Right atrium auricular region (tissue), 2 donors: ENCODE measurements at regions not wholly inside any gene's neighbourhood (a gene's known extent, or its start where the extent isn't known, plus 50 kb on each side); places are given as distances from the start of the nearest gene placed in this dataset.

ENCODE experiments used
- DNase-seq: peaks from one replicate; pipeline ENCODE4 v3.0.0-alpha.2; 2019; ENCODE audit warnings: low spot score
- H3K27ac ChIP-seq, 2 donors: fragments of 200-600 bp; sonication (generic); 1 replicate in 1 of 2; 2 replicates in 1 of 2; pipeline ENCODE4 v1.5.1; 2016 to 2019
- H3K27me3 ChIP-seq, 2 donors: fragments of 200-600 bp; sonication (generic); one replicate each; pipeline versions ENCODE4 v1.5.1 to v1.6.0; 2017 to 2019
- H3K36me3 ChIP-seq: fragments of 200-600 bp; sonication (generic); one replicate; pipeline ENCODE4 v1.5.1; 2016
- H3K4me1 ChIP-seq, 2 donors: fragments of 200-600 bp; sonication (generic); one replicate each; pipeline versions ENCODE4 v1.5.1 to v1.6.0; 2017 to 2019
- H3K4me3 ChIP-seq, 2 donors: fragments of 200-600 bp; sonication (generic); 1 replicate in 1 of 2; 2 replicates in 1 of 2; pipeline ENCODE4 v1.5.1; 2017 to 2019; ENCODE audit warnings: mild to moderate bottlenecking in 1 of 2, moderate library complexity in 1 of 2
- H3K9me3 ChIP-seq, 2 donors: fragments of 200-600 bp; sonication (generic); one replicate each; pipeline ENCODE4 v1.5.1; 2019
- CTCF ChIP-seq, 2 donors: fragments of 200-600 bp; sonication (generic); IDR thresholded peaks; one replicate each; pipeline ENCODE4 v1.5.1; 2019; ENCODE audit warnings: antibody characterized with exemption in 2 of 2

GRCh38 chr1:78792756-78793155 lies 143.1 kb downstream of the IFI44 start:
- H3K4me3 ChIP-seq, result no peak overlapping the region
- no peaks in the 10 kb centered on the region for H3K9me3 ChIP-seq
- H3K27me3 ChIP-seq, result no peaks in the 10 kb centered on the region
- no peak for TF ChIP-seq CTCF (IDR thresholded peaks at IDR 0.05)
- H3K4me1 ChIP-seq, result no peaks in the 10 kb centered on the region
- H3K27ac ChIP-seq, result no peak overlapping the region
- no peaks in the 10 kb centered on the region for H3K36me3 ChIP-seq
- no peak for DNase-seq

GRCh38 chr1:78797108-78797781 lies 147.6 kb downstream of the IFI44 start:
- H3K4me1 ChIP-seq, result no peaks in the 10 kb centered on the region
- H3K9me3 ChIP-seq, result no peaks in the 10 kb centered on the region
- no peak for TF ChIP-seq CTCF (IDR thresholded peaks at IDR 0.05)
- no peak overlapping the region for H3K4me3 ChIP-seq
- H3K27me3 ChIP-seq, result no peaks in the 10 kb centered on the region
- no peak for DNase-seq
- H3K27ac ChIP-seq, result no peak overlapping the region
- no peaks in the 10 kb centered on the region for H3K36me3 ChIP-seq

GRCh38 chr1:78799926-78800325 lies 150.3 kb downstream of the IFI44 start:
- H3K9me3 ChIP-seq, result no peaks in the 10 kb centered on the region
- no peaks in the 10 kb centered on the region for H3K27me3 ChIP-seq
- no peak overlapping the region for H3K4me3 ChIP-seq
- H3K36me3 ChIP-seq, result no peaks in the 10 kb centered on the region
- no peak for TF ChIP-seq CTCF (IDR thresholded peaks at IDR 0.05)
- no peak overlapping the region for H3K27ac ChIP-seq
- DNase-seq, result no peak
- H3K4me1 ChIP-seq, result no peaks in the 10 kb centered on the region

- Histone ChIP-seq H3K27ac (no peak overlapping the region), H3K36me3 (no peaks in the 10 kb centered on the region), H3K4me1 (no peaks in the 10 kb centered on the region), H3K4me3 (no peak overlapping the region), H3K9me3 (no peaks in the 10 kb centered on the region), H3K27me3 (no peaks in the 10 kb centered on the region)
- no peak for DNase-seq
- no peak for TF ChIP-seq CTCF (IDR thresholded peaks at IDR 0.05)
These were observed 164.5 kb downstream of the IFI44 start for GRCh38 chr1:78814176-78814575.

GRCh38 chr1:78825561-78825960 lies 175.9 kb downstream of the IFI44 start:
- H3K4me1 ChIP-seq, result no peaks in the 10 kb centered on the region
- no peaks in the 10 kb centered on the region for H3K36me3 ChIP-seq
- H3K9me3 ChIP-seq, result no peaks in the 10 kb centered on the region
- no peak for DNase-seq
- no peaks in the 10 kb centered on the region for H3K27me3 ChIP-seq
- no peak overlapping the region for H3K4me3 ChIP-seq
- H3K27ac ChIP-seq, result no peak overlapping the region
- no peak for TF ChIP-seq CTCF (IDR thresholded peaks at IDR 0.05)

- no peaks in the 10 kb centered on the region for H3K9me3 ChIP-seq
- no peaks in the 10 kb centered on the region for H3K36me3 ChIP-seq
- H3K27ac ChIP-seq, result no peak overlapping the region
- no peaks in the 10 kb centered on the region for H3K4me1 ChIP-seq
- no peak for DNase-seq
- no peaks in the 10 kb centered on the region for H3K27me3 ChIP-seq
- H3K4me3 ChIP-seq, result no peak overlapping the region
- TF ChIP-seq CTCF (IDR thresholded peaks at IDR 0.05), result no peak
These were observed 176.9 kb downstream of the ADGRL4 start for GRCh38 chr1:78829644-78830043.
